T47D (cell line): ENCODE measurements at regions not wholly inside any gene's neighbourhood (a gene's known extent, or its start where the extent isn't known, plus 50 kb on each side); places are given as distances from the start of the nearest gene placed in this dataset.
"Not testable (repeated sequence)": the region's sequence is repeated elsewhere in the genome, so short reads cannot be mapped to it uniquely, and the experiment has no call there.

Experiments used
- DNase-seq, 2 experiments: peaks; one replicate each; pipeline versions ENCODE4 v3.0.0 to v3.0.0-alpha.2; 2011 to 2012; ENCODE audit warnings: low read depth in 1 of 2, low spot score in 1 of 2
- JUND ChIP-seq: IDR thresholded peaks from 2 replicates; pipeline ENCODE4 v1.6.1; 2012; ENCODE audit warnings: low read depth
- in situ Hi-C: cut with HindIII; loops from 2 replicates; pipeline ENCODE4 v1.10.0; 2016; ENCODE audit warnings: low sequenced_read_pairs, low pct_unique_long_range_greater_than_20kb

DNA sequence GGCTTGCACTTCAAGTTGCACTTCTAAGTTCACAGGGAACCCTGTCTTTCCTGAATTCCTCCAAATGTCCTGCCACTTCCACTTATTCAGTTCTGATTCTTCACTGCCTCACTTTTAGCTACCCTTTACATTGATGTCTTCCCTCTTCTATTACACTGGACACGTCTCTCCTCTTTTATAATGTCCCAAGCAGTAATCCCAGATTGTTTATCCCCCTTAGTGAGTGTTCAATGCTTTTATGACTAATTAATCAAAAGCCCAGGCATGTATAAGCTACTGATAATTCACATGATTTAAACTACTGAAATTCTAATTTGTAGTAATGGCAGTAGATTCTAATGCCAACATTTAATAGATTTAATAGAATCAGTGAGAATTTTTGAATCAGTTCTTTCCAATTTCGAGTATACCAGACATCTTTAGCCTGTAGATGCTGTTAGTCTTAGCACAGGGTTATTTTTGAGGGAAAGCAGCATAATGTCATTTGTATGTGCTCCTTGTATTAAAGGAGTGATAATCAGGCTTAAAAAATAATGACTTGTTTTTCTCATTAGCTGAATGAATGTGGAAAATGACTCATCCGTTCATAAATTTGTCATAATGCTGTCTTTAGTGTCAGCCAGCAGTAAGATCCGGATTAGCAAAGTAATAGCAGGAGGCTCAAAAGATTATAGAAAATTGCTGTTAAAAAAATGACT lies 703.1 kb downstream of the CENPC start:
- no peak for TF ChIP-seq JUND
- in situ Hi-C loops: no loop called here
- DNase-seq: no peak

- no peak for TF ChIP-seq JUND
- in situ Hi-C loops: no loop called here
- no peak for DNase-seq
Observed at GRCh38 chr4:66840178-66840577, 705.1 kb downstream of the CENPC start.

DNA sequence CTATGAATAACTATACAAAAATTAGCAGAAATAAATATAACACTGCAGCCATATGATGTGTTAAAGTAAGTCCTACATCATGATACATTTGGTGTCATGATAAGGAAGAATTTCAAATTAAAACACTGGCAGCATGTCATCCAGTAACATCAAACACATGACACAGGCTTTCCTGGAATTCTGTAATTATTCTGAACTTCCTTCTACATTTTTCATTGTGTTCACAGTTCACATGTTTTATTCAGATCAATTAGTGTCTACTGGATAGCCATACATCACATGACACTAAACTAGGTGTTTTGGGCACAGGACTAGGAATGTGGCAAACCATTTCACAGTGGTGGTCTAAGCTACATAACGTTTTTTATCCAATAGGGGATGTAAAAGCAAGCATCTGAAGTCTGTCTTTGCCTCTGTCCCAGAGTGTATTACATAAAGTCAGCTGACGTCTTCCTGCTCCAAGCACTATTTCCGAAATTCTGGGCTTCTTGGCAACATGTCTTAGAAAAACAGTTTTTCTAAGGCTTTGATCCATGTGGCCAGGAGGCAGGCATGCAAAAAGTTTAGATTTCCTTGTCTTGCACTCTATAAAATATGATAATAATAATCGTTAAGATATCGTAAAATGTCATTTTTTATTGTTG lies 707.9 kb downstream of the CENPC start:
- no peak for TF ChIP-seq JUND
- in situ Hi-C loops: no loop called here
- DNase-seq: no peak

- in situ Hi-C loops: no loop called here
- no peak for TF ChIP-seq JUND
- DNase-seq: no peak
Observed at GRCh38 chr4:66829310-66829709, 716.0 kb downstream of the CENPC start.

GRCh38 chr4:66820681-66821080 lies 724.6 kb downstream of the CENPC start:
- TF ChIP-seq JUND: no peak
- in situ Hi-C loops: no loop called here

GRCh38 chr4:66814277-66814676 lies 731.0 kb downstream of the CENPC start:
- in situ Hi-C loops: no loop called here
- no peak for TF ChIP-seq JUND
- no peak for DNase-seq

More at GRCh38 chr4:66820681-66821080, 724.6 kb downstream of the CENPC start:
- DNase-seq: no peak

DNA sequence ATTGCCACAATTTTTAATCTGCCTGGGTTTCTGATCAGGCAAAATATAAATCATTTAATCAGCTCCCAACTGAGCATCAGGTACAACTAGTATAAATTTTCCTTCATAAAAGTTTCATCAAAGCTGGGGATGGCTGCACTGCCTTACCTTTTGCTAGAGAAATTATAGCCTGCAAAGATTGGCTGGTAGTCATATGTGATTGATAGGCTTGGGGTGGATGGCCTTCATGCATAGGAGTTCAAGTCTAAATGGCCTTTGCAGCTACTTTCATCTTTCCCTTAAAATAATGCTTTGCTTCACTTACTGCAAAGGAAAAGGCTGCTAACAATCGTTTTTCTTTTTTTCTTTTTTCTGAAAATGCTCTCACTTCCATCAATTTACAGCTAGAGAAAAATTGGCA lies 739.7 kb downstream of the CENPC start:
- TF ChIP-seq JUND: no peak
- in situ Hi-C loops: no loop called here
- DNase-seq: no peak

GRCh38 chr4:66804979-66805378 lies 740.3 kb downstream of the CENPC start:
- in situ Hi-C loops: no loop called here
- no peak for DNase-seq
- TF ChIP-seq JUND: no peak

DNA sequence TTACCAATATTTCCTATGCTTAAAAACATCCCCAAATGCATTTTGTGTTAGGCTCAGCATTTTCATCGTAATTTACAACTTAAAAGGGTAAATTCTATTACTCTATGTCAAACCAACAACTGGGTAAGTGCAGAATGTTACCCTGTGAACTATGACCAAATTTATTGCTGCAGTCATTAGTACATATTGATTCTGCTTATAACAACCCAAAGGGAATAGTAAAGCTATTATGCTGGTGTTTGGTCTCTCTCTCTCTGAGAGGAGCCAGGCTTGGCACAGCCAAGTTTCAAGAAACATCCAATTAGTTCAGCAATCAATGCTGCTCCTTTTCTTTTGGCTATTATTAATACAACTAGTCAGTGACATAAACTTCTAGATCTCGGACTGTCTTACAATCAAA lies 747.7 kb downstream of the CENPC start:
- in situ Hi-C loops: no loop called here
- no peak for DNase-seq
- TF ChIP-seq JUND: no peak

GRCh38 chr4:66795724-66796123 lies 749.6 kb downstream of the CENPC start:
- no peak for DNase-seq
- no peak for TF ChIP-seq JUND
- in situ Hi-C loops: no loop called here

DNA sequence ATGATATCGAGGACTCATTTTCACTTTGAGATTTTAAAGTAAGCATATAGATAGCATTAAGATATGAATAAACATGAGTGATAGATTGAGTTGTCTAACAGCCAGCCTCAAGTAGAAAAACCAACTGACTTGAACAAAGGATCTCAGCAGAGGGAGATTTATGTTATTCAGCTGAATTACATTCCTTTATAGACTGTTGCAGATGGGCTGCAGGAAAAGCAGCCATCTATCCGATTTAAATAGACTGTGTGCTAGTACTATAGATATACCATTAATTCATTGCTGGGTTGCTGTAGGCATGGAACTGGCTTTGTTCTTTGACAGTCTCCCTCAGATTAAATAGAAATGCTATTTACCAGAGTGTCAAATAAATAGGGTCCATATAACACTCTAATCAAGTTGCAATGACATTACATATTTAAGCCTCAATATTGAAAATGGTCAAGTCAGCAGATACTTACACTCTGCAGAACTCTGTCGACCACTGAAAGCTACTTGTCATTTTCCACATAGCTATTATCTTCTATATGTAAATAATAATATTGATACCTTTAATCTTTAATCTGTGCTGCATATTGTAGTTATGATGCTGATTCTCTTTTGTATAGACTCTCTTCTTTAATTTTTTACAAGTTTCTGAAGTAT lies 750.8 kb downstream of the CENPC start:
- in situ Hi-C loops: no loop called here
- TF ChIP-seq JUND: no peak
- no peak for DNase-seq

DNA sequence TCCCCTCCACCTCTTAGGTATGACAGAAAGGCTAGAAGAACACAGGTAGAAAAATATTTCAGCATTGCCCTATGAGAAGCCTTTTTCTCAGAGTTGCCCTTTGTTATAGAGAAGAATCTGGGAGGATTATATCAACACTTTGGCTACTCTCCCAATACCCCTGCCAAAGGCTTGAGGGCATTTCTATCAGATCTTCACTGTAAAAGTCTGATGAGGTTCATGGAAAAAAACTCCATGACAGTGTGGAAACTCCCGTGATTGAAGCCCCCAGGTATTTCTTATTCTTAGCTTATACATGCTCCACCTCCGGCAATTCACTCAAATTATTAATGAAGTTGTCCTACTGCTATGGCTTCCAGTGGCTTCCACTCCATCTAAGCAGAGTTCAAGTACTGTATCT lies 753.6 kb downstream of the CENPC start:
- no peak for TF ChIP-seq JUND
- in situ Hi-C loops: no loop called here
- DNase-seq: no peak

DNA sequence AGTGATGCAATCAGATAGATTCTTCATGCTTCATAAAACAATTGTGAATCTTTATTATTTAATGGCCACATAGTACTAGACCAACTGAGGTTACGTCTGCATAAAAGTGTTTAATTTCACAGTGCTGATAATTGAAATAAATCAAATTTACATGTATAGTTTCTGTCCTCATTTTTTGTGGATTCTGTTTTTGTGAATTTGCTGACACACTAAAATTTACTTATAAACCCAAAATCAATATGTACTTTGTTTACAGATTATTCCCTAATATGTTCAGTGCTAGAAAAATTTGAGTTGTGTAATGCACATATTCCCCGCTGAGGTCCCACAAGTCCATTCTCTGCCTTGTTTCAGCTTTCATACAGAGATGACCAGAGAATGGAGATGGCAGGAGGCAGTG lies 759.8 kb downstream of the CENPC start:
- peak in 1 of 2 experiments; percentile 3 for DNase-seq
- no peak for TF ChIP-seq JUND
- in situ Hi-C loops: no loop called here

GRCh38 chr4:66782751-66783150 lies 762.6 kb downstream of the CENPC start:
- DNase-seq, in situ Hi-C loops: not testable (repeated sequence)
